H9 (cell line): ENCODE measurements at regions not wholly inside any gene's neighbourhood (a gene's known extent, or its start where the extent isn't known, plus 50 kb on each side); places are given as distances from the start of the nearest gene placed in this dataset.
"Not testable (repeated sequence)": the region's sequence is repeated elsewhere in the genome, so short reads cannot be mapped to it uniquely, and the experiment has no call there.

Experiments
- DNase-seq: peaks from one replicate; pipeline ENCODE4 v3.0.0-alpha.2; 2017
- H2AFZ ChIP-seq: one replicate; pipeline ENCODE4 v1.6.1; 2013; ENCODE audit warnings: mild to moderate bottlenecking, low read length, control low read depth, moderate library complexity
- H2AK5ac ChIP-seq: 2 replicates; pipeline ENCODE4 v1.6.1; 2013; ENCODE audit warnings: low read length, control low read depth, mixed read lengths; ENCODE audit not compliant: insufficient read length
- H2BK120ac ChIP-seq: one replicate; pipeline ENCODE4 v1.6.1; 2013; ENCODE audit warnings: low read depth, mild to moderate bottlenecking, low read length, control low read depth, inconsistent platforms; ENCODE audit not compliant: poor library complexity, severe bottlenecking
- H2BK12ac ChIP-seq: 2 replicates; pipeline ENCODE4 v1.6.1; 2013; ENCODE audit warnings: low read length, control low read depth, mixed read lengths, low read depth; ENCODE audit not compliant: insufficient read length
- H2BK15ac ChIP-seq: 2 replicates; pipeline ENCODE4 v1.6.1; 2013; ENCODE audit warnings: low read depth, low read length, control low read depth
- H2BK20ac ChIP-seq: one replicate; pipeline ENCODE4 v1.6.1; 2013; ENCODE audit warnings: low read depth, mild to moderate bottlenecking, low read length, control low read depth, inconsistent platforms; ENCODE audit not compliant: poor library complexity, severe bottlenecking
- H2BK5ac ChIP-seq: 2 replicates; pipeline ENCODE4 v1.6.1; 2013; ENCODE audit warnings: low read length, control low read depth, mixed read lengths; ENCODE audit not compliant: insufficient read length
- H3K14ac ChIP-seq: 2 replicates; pipeline ENCODE4 v1.6.1; 2013; ENCODE audit warnings: low read length, control low read depth; ENCODE audit not compliant: insufficient read depth
- H3K18ac ChIP-seq: 2 replicates; pipeline ENCODE4 v1.6.1; 2013; ENCODE audit warnings: low read depth, mild to moderate bottlenecking, mixed read lengths, low read length, control low read depth; ENCODE audit not compliant: insufficient read length
- H3K23ac ChIP-seq: 2 replicates; pipeline ENCODE4 v1.6.1; 2013; ENCODE audit warnings: low read length, control low read depth, mixed read lengths, low read depth; ENCODE audit not compliant: insufficient read length
- H3K23me2 ChIP-seq: 2 replicates; pipeline ENCODE4 v1.6.1; 2013; ENCODE audit warnings: low read depth, mild to moderate bottlenecking, mixed read lengths, low read length, control low read depth; ENCODE audit not compliant: insufficient read length, poor library complexity, severe bottlenecking
- H3K27ac ChIP-seq: 2 replicates; pipeline ENCODE4 v1.5.1; 2013; ENCODE audit warnings: low read length, control low read depth, mixed read lengths, low read depth; ENCODE audit not compliant: insufficient read length
- H3K27me3 ChIP-seq: 2 replicates; pipeline ENCODE4 v1.6.1; 2013; ENCODE audit warnings: low read length, control low read depth, inconsistent platforms; ENCODE audit not compliant: insufficient read depth
- H3K4ac ChIP-seq: 2 replicates; pipeline ENCODE4 v1.6.1; 2013; ENCODE audit warnings: low read depth, mild to moderate bottlenecking, control low read depth, inconsistent platforms, low read length, moderate library complexity
- H3K4me1 ChIP-seq: 2 replicates; pipeline ENCODE4 v1.6.1; 2013; ENCODE audit warnings: low read length, control low read depth, inconsistent platforms; ENCODE audit not compliant: insufficient read depth
- H3K4me2 ChIP-seq: 2 replicates; pipeline ENCODE4 v1.6.1; 2013; ENCODE audit warnings: low read length, control low read depth, mixed read lengths; ENCODE audit not compliant: insufficient read length, insufficient read depth
- H3K56ac ChIP-seq: 2 replicates; pipeline ENCODE4 v1.6.1; 2013; ENCODE audit warnings: low read depth, mild to moderate bottlenecking, mixed read lengths, low read length, control low read depth; ENCODE audit not compliant: insufficient read length
- H3K79me1 ChIP-seq: 2 replicates; pipeline ENCODE4 v1.6.1; 2013; ENCODE audit warnings: low read depth, mild to moderate bottlenecking, moderate library complexity, low read length, control low read depth, inconsistent platforms; ENCODE audit not compliant: insufficient read depth, poor library complexity, severe bottlenecking
- H3K79me2 ChIP-seq: 2 replicates; pipeline ENCODE4 v1.6.1; 2013; ENCODE audit warnings: low read length, control low read depth, inconsistent platforms; ENCODE audit not compliant: insufficient read depth
- H3K9ac ChIP-seq: 2 replicates; pipeline ENCODE4 v1.6.1; 2013; ENCODE audit warnings: low read length, control low read depth, mixed read lengths; ENCODE audit not compliant: insufficient read length; ENCODE audit errors: extremely low read depth
- H3K9me3 ChIP-seq: one replicate; pipeline ENCODE4 v1.6.1; 2013; ENCODE audit warnings: low read depth, low read length, inconsistent platforms; ENCODE audit not compliant: control insufficient read depth
- H3T11ph ChIP-seq: one replicate; pipeline ENCODE4 v1.6.1; 2013; ENCODE audit warnings: mild to moderate bottlenecking, low read length, control low read depth, inconsistent platforms
- H4K20me1 ChIP-seq: one replicate; pipeline ENCODE4 v1.6.1; 2013; ENCODE audit not compliant: control insufficient read depth, insufficient read length, insufficient read depth
- H4K5ac ChIP-seq: 2 replicates; pipeline ENCODE4 v1.6.1; 2013; ENCODE audit warnings: low read depth, mild to moderate bottlenecking, mixed read lengths, low read length, control low read depth; ENCODE audit not compliant: insufficient read length
- H4K8ac ChIP-seq: replicated peaks from 2 replicates; pipeline ENCODE4 v1.6.1; 2013; ENCODE audit warnings: low read length, control low read depth, mixed read lengths, low read depth; ENCODE audit not compliant: insufficient read length
- H4K91ac ChIP-seq: 2 replicates; pipeline ENCODE4 v1.6.1; 2013; ENCODE audit warnings: low read depth, mild to moderate bottlenecking, moderate library complexity, mixed read lengths, low read length, control low read depth; ENCODE audit not compliant: insufficient read length
- H3K27ac Mint-ChIP-seq, 3 experiments: 2 replicates in 2 of 3; 3 replicates in 1 of 3; pipeline ENCODE4 v1.8.0; 2020 to 2021; ENCODE audit warnings: mixed read lengths in 3 of 3, mild to moderate bottlenecking in 1 of 3, moderate library complexity in 1 of 3
- H3K27me3 Mint-ChIP-seq: 2 replicates; pipeline ENCODE4 v1.8.0; 2021; ENCODE audit warnings: low read depth, mild to moderate bottlenecking, moderate library complexity, mixed read lengths
- H3K36me3 Mint-ChIP-seq, 3 experiments: 2 replicates in 2 of 3; 3 replicates in 1 of 3; pipeline ENCODE4 v1.8.0; 2020 to 2021; ENCODE audit warnings: low read depth in 3 of 3, mixed read lengths in 3 of 3; ENCODE audit not compliant: insufficient read depth in 1 of 3
- H3K4me1 Mint-ChIP-seq, 2 experiments: 2 replicates each; pipeline ENCODE4 v1.8.0; 2020; ENCODE audit warnings: mixed read lengths in 2 of 2
- H3K4me3 Mint-ChIP-seq, 2 experiments: 2 replicates in 1 of 2; 3 replicates in 1 of 2; pipeline ENCODE4 v1.8.0; 2020 to 2021; ENCODE audit warnings: mild to moderate bottlenecking in 2 of 2, mixed read lengths in 2 of 2, moderate library complexity in 1 of 2
- H3K9me3 Mint-ChIP-seq, 2 experiments: 2 replicates in 1 of 2; 3 replicates in 1 of 2; pipeline ENCODE4 v1.8.0; 2020; ENCODE audit warnings: mild to moderate bottlenecking in 2 of 2, mixed read lengths in 2 of 2, moderate library complexity in 1 of 2
- WGBS: extraction: QIAGEN DNeasy Blood & Tissue Kit; methylation state at CpG from one replicate; pipeline ENCODE4 v1.1.7; 2013; ENCODE audit warnings: missing lambda C conversion rate, low lambda C conversion rate, mixed read lengths; ENCODE audit not compliant: insufficient read length; ENCODE audit errors: extremely low coverage; 5-methylcytosine and 5-hydroxymethylcytosine counted together
- TF ChIP-seq, protein P1 (sequence below): fragments of 200-600 bp; sonication (generic); conservative IDR thresholded peaks from 3 replicates; pipeline ENCODE4 v1.8.0; 2021; ENCODE audit warnings: antibody characterized with exemption, mild to moderate bottlenecking

DNA sequence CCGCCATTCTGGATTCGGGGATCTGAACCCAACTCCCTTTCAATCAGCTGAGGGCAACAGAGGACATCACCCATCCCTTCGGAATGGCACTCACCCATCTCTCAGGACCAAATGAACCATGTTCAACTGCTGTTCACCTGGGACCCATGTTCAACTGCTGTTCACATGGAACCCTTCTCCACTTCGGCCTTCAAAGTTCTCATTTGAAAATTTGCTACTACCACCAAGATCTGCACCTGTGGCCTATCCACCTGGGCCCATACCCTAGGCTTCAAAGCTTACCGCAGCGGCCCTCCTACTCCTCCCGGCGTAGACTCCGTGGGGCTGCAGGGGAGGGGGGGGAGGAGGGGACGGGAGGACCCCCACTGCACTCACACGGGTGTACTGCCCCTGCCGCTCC, 119.2 kb upstream of the ANKRD30BL start:
- no peak overlapping the region for H2BK15ac ChIP-seq
- no peak overlapping the region for H4K91ac ChIP-seq
- no peak overlapping the region for H2AK5ac ChIP-seq
- H3K27ac ChIP-seq: no peak overlapping the region
- Mint-ChIP-seq H3K27me3 (peaks cover 2% of the 10 kb centered on the region), H3K4me3 (no peak overlapping the region), H3K36me3 (peaks cover 0 to 22% (median 5%) of the 10 kb centered on the region in 3 experiments; a peak in 5 of 7 replicates), H3K9me3 (peaks cover 29 to 32% of the 10 kb centered on the region in 2 experiments), H3K27ac (no peak overlapping the region), H3K4me1 (no peaks in the 10 kb centered on the region)
- no peaks in the 10 kb centered on the region for H3K79me1 ChIP-seq
- TF ChIP-seq, protein P1, sequence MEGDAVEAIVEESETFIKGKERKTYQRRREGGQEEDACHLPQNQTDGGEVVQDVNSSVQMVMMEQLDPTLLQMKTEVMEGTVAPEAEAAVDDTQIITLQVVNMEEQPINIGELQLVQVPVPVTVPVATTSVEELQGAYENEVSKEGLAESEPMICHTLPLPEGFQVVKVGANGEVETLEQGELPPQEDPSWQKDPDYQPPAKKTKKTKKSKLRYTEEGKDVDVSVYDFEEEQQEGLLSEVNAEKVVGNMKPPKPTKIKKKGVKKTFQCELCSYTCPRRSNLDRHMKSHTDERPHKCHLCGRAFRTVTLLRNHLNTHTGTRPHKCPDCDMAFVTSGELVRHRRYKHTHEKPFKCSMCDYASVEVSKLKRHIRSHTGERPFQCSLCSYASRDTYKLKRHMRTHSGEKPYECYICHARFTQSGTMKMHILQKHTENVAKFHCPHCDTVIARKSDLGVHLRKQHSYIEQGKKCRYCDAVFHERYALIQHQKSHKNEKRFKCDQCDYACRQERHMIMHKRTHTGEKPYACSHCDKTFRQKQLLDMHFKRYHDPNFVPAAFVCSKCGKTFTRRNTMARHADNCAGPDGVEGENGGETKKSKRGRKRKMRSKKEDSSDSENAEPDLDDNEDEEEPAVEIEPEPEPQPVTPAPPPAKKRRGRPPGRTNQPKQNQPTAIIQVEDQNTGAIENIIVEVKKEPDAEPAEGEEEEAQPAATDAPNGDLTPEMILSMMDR: no peak
- no CpG with 5 or more reads among the region's 12 CpGs for WGBS
- no peak overlapping the region for H4K5ac ChIP-seq
- H3K4me1 ChIP-seq: no peaks in the 10 kb centered on the region
- no peak overlapping the region for H3K9ac ChIP-seq
- H3T11ph ChIP-seq: no peak overlapping the region
- no peak overlapping the region for H3K56ac ChIP-seq
- H2BK12ac ChIP-seq: no peak overlapping the region
- H3K4me2 ChIP-seq: no peak overlapping the region
- H4K20me1 ChIP-seq: no peaks in the 10 kb centered on the region
- H3K9me3 ChIP-seq: no peaks in the 10 kb centered on the region
- DNase-seq: no peak
- H3K18ac ChIP-seq: no peak overlapping the region
- no peak overlapping the region for H3K4ac ChIP-seq
- no peak overlapping the region for H2BK120ac ChIP-seq
- H2BK20ac ChIP-seq: no peak overlapping the region
- H2BK5ac ChIP-seq: no peak overlapping the region
- no peaks in the 10 kb centered on the region for H3K79me2 ChIP-seq
- no peak overlapping the region for H2AFZ ChIP-seq
- H3K27me3 ChIP-seq: no peaks in the 10 kb centered on the region
- no peak overlapping the region for H3K23ac ChIP-seq
- no peak overlapping the region for H4K8ac ChIP-seq
- H3K23me2 ChIP-seq: no peaks in the 10 kb centered on the region
- H3K14ac ChIP-seq: no peak overlapping the region

DNA sequence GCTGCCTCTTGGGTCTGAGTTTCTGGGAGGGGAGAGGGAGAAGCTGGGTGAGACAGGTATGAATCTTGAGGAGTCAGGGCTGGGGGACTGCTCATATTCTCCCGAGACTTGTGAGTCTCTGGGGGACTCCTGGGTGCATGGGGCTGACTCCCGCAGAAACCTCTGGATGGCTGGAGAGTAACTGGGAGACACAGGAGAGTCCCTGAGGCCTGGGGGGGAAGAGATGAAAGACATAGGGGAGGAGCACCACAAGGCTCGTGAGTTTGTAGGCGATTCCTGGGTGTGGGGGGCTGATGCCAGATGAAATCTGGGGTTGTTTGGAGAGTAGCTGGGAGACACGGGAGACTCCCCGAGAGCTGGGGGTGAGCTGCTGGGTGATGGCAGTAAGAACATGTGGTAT, 120.4 kb upstream of the ANKRD30BL start:
- not testable (repeated sequence) for H3K4me3 Mint-ChIP-seq, H2BK5ac ChIP-seq, H2AK5ac ChIP-seq, H3K79me1 ChIP-seq, H3K4me1 ChIP-seq, H3K27me3 Mint-ChIP-seq, H2BK120ac ChIP-seq, H3K27ac ChIP-seq, H3K23me2 ChIP-seq, H3K9me3 ChIP-seq, H3K18ac ChIP-seq, H3T11ph ChIP-seq, H2BK15ac ChIP-seq, H3K9ac ChIP-seq, H3K4me2 ChIP-seq, H3K4ac ChIP-seq, H2BK20ac ChIP-seq, H2AFZ ChIP-seq, H4K91ac ChIP-seq, H3K79me2 ChIP-seq, H3K14ac ChIP-seq, DNase-seq, H3K23ac ChIP-seq, H3K4me1 Mint-ChIP-seq, H3K56ac ChIP-seq, H4K5ac ChIP-seq, H4K20me1 ChIP-seq, H2BK12ac ChIP-seq, H4K8ac ChIP-seq, H3K27me3 ChIP-seq
- peaks cover 23 to 25% of the 10 kb centered on the region in 2 experiments for H3K9me3 Mint-ChIP-seq
- peaks cover 0 to 22% (median 5%) of the 10 kb centered on the region in 3 experiments; a peak in 5 of 7 replicates for H3K36me3 Mint-ChIP-seq
- no CpG with 5 or more reads among the region's 6 CpGs for WGBS
- peak overlapping the region in 1 of 3 experiments; percentile 12; a peak in 1 of 7 replicates for H3K27ac Mint-ChIP-seq
